ENCODE measurements at regions not wholly inside any gene's neighbourhood (a gene's known extent, or its start where the extent isn't known, plus 50 kb on each side); places are given as distances from the start of the nearest gene placed in this dataset.

DNA sequence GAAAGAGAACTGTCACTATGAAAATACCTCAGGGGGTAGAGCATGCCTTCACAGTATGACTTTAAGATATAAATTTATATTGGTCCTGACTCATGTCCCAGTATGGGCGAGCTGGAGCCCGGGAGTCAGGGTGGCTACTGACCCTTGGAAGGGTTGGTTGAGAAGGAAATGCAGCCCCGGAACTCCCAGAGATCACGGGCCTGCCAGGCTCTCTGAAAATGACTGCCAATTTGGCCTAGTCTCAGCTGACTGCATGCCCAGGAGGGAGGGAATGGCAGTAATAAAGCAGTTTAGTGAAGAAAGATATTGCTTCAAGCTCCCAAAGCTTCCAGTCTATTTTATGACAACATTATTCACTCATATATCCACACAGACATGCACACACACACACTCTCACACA, 299.0 kb downstream of the NR2F2 start:
- no peak for DNase-seq (ENCODE audit: low read depth, low spot score)
- CTCF ChIA-PET: no interaction called here
- FAIRE-seq: no peak
- Histone ChIP-seq H3K9me1 (replicated peaks; ENCODE audit: control insufficient read depth, extremely low read depth, insufficient read depth, low read length) (no peaks in the 10 kb centered on the region), H3K4me2 (ENCODE audit: insufficient read depth, low read length) (no peak overlapping the region), H3K79me2 (ENCODE audit: control insufficient read depth, insufficient read depth, low read length) (no peaks in the 10 kb centered on the region), H4K20me1 (replicated peaks; ENCODE audit: control insufficient read depth, extremely low read depth, insufficient read depth, low read length) (no peaks in the 10 kb centered on the region), H3K4me1 (ENCODE audit: control insufficient read depth, extremely low read depth, insufficient read depth, low read length) (no peaks in the 10 kb centered on the region), H3K9ac (replicated peaks; ENCODE audit: extremely low read depth, insufficient read depth, low read length) (no peak overlapping the region), H3K9me3 (replicated peaks; ENCODE audit: control insufficient read depth, insufficient read depth, low read length) (no peaks in the 10 kb centered on the region), H3K4me3 (replicated peaks in 1 of 3; ENCODE audit: insufficient read depth in 1 of 3, low read depth in 1 of 3, low read length in 3 of 3) (no peak overlapping the region), H3K27ac (ENCODE audit: insufficient read depth, low read depth, low read length) (no peak overlapping the region), H3K27me3 (ENCODE audit: control insufficient read depth in 2 of 2, insufficient read depth in 2 of 2, low read length in 2 of 2) (no peaks in the 10 kb centered on the region), H2AFZ (ENCODE audit: low read depth, low read length) (no peak overlapping the region), H3K36me3 (ENCODE audit: control insufficient read depth in 2 of 2, extremely low read depth in 1 of 2, insufficient read depth in 2 of 2, low read length in 2 of 2) (no peaks in the 10 kb centered on the region)
- POLR2A ChIA-PET: no interaction called here
- intact Hi-C loops (cut with micrococcal nuclease): no loop called here
- no TSS peak for BruUV-seq (replicated peaks)
- no peak for TF ChIP-seq CTCF (IDR thresholded peaks at IDR 0.05; ENCODE audit: extremely low read depth in 1 of 2, insufficient read depth in 1 of 2, low read depth in 1 of 2, low read length in 2 of 2)
- no peak for TF ChIP-seq MAX (IDR thresholded peaks at IDR 0.05; ENCODE audit: insufficient read depth, insufficient read length)
- no peak for TF ChIP-seq MYC (IDR thresholded peaks at IDR 0.05; ENCODE audit: low read depth, low read length)
- TF ChIP-seq GATA2 (IDR thresholded peaks at IDR 0.05; ENCODE audit: insufficient read depth, insufficient read length, low read depth, low read length): no peak
- TF ChIP-seq POLR2AphosphoS5 (IDR thresholded peaks at IDR 0.05; ENCODE audit: insufficient read depth, low read depth, low read length): no peak
- TF ChIP-seq JUN (IDR thresholded peaks at IDR 0.05; ENCODE audit: borderline replicate concordance, insufficient read depth, insufficient read length, low read depth): no peak
- no peak for TF ChIP-seq EZH2 (IDR thresholded peaks at IDR 0.05; ENCODE audit: borderline replicate concordance, low read depth, low read length, severe bottlenecking)
- TF ChIP-seq FOS (IDR thresholded peaks at IDR 0.05; ENCODE audit: borderline replicate concordance, insufficient read depth, low read length): no peak
- no peak for TF ChIP-seq POLR2A (IDR thresholded peaks at IDR 0.05; ENCODE audit: low read depth, low read length)
- dilution Hi-C loops (cut with MboI; ENCODE audit: extremely low pct_ligation_motif_present, low sequenced_read_pairs): no loop called here

Measured in endothelial cell of umbilical vein (primary cell).